BLaER1 (cell line): ENCODE measurements at regions not wholly inside any gene's neighbourhood (a gene's known extent, or its start where the extent isn't known, plus 50 kb on each side); places are given as distances from the start of the nearest gene placed in this dataset.
"Not testable (repeated sequence)": the region's sequence is repeated elsewhere in the genome, so short reads cannot be mapped to it uniquely, and the experiment has no call there.

Experiments
- H3K27ac ChIP-seq: shearing (Covaris generic); formaldehyde crosslinking; 2 replicates; pipeline ENCODE4 v1.8.1; 2022
- H3K27me3 ChIP-seq: shearing (Covaris generic); formaldehyde crosslinking; 2 replicates; pipeline ENCODE4 v1.8.1; 2022
- H3K36me3 ChIP-seq: shearing (Covaris generic); formaldehyde crosslinking; 2 replicates; pipeline ENCODE4 v1.8.1; 2022
- H3K4me1 ChIP-seq: shearing (Covaris generic); formaldehyde crosslinking; 2 replicates; pipeline ENCODE4 v1.8.1; 2022
- H3K4me2 ChIP-seq: shearing (Covaris generic); formaldehyde crosslinking; 2 replicates; pipeline ENCODE4 v1.8.1; 2022
- H3K4me3 ChIP-seq: shearing (Covaris generic); formaldehyde crosslinking; 2 replicates; pipeline ENCODE4 v1.8.1; 2022
- H3K9ac ChIP-seq: shearing (Covaris generic); formaldehyde crosslinking; 2 replicates; pipeline ENCODE4 v1.8.1; 2022
- H3K9me3 ChIP-seq: shearing (Covaris generic); formaldehyde crosslinking; 2 replicates; pipeline ENCODE4 v1.8.1; 2022
- H4K20me1 ChIP-seq: shearing (Covaris generic); formaldehyde crosslinking; 2 replicates; pipeline ENCODE4 v1.8.1; 2022
- Cebpa-rat ChIP-seq: shearing (Covaris generic); IDR thresholded peaks from 2 replicates; pipeline ENCODE4 v1.8.1; 2022

GRCh38 chr1:185432948-185433347 lies 115.9 kb upstream of the IVNS1ABP start:
- no peaks in the 10 kb centered on the region for H4K20me1 ChIP-seq
- H3K9ac ChIP-seq = no peak overlapping the region
- H3K36me3 ChIP-seq = no peaks in the 10 kb centered on the region
- H3K4me1 ChIP-seq = no peaks in the 10 kb centered on the region
- H3K4me2 ChIP-seq = no peak overlapping the region
- H3K27ac ChIP-seq = no peak overlapping the region
- TF ChIP-seq Cebpa-rat = no peak
- no peak overlapping the region for H3K4me3 ChIP-seq
- no peaks in the 10 kb centered on the region for H3K27me3 ChIP-seq
- 0 out of 2 replicates have a peak, but pooled peaks cover 3% of the 10 kb centered on the region for H3K9me3 ChIP-seq

GRCh38 chr1:185431612-185432011 lies 114.6 kb upstream of the IVNS1ABP start:
- no peaks in the 10 kb centered on the region for H3K27me3 ChIP-seq

GRCh38 chr1:185429668-185430067 lies 112.6 kb upstream of the IVNS1ABP start:
- not testable (repeated sequence) for H3K9ac ChIP-seq, H3K4me2 ChIP-seq, H3K4me3 ChIP-seq, H3K27ac ChIP-seq, H3K9me3 ChIP-seq, H4K20me1 ChIP-seq, H3K27me3 ChIP-seq, H3K36me3 ChIP-seq, H3K4me1 ChIP-seq

More at GRCh38 chr1:185431612-185432011, 114.6 kb upstream of the IVNS1ABP start:
- Histone ChIP-seq H3K27ac (no peak overlapping the region), H3K4me3 (no peak overlapping the region), H3K36me3 (no peaks in the 10 kb centered on the region), H3K4me2 (no peak overlapping the region), H3K9ac (no peak overlapping the region), H3K9me3 (0 out of 2 replicates have a peak, but pooled peaks cover 3% of the 10 kb centered on the region), H4K20me1 (no peaks in the 10 kb centered on the region), H3K4me1 (no peaks in the 10 kb centered on the region)
- TF ChIP-seq Cebpa-rat = no peak

- Histone ChIP-seq H3K36me3 (no peaks in the 10 kb centered on the region), H3K4me3 (no peak overlapping the region), H3K9ac (no peak overlapping the region), H3K27me3 (no peaks in the 10 kb centered on the region), H3K27ac (no peak overlapping the region), H3K9me3 (0 out of 2 replicates have a peak, but pooled peaks cover 3% of the 10 kb centered on the region), H3K4me1 (no peaks in the 10 kb centered on the region), H4K20me1 (no peaks in the 10 kb centered on the region), H3K4me2 (no peak overlapping the region)
- no peak for TF ChIP-seq Cebpa-rat
These were observed 110.7 kb upstream of the IVNS1ABP start for GRCh38 chr1:185427776-185428175.

- H3K4me1 ChIP-seq = no peaks in the 10 kb centered on the region
- 0 out of 2 replicates have a peak, but pooled peaks cover 3% of the 10 kb centered on the region for H3K9me3 ChIP-seq
- no peaks in the 10 kb centered on the region for H3K36me3 ChIP-seq
- no peaks in the 10 kb centered on the region for H4K20me1 ChIP-seq
- no peaks in the 10 kb centered on the region for H3K27me3 ChIP-seq
- H3K4me2 ChIP-seq = no peak overlapping the region
- no peak overlapping the region for H3K9ac ChIP-seq
- H3K4me3 ChIP-seq = no peak overlapping the region
- no peak for TF ChIP-seq Cebpa-rat
- no peak overlapping the region for H3K27ac ChIP-seq
These were observed 110.2 kb upstream of the IVNS1ABP start for GRCh38 chr1:185427264-185427663.

GRCh38 chr1:185426848-185427247 lies 109.8 kb upstream of the IVNS1ABP start:
- no peaks in the 10 kb centered on the region for H4K20me1 ChIP-seq
- no peaks in the 10 kb centered on the region for H3K27me3 ChIP-seq
- no peaks in the 10 kb centered on the region for H3K36me3 ChIP-seq
- H3K4me2 ChIP-seq = no peak overlapping the region
- H3K9ac ChIP-seq = no peak overlapping the region
- no peak overlapping the region for H3K4me3 ChIP-seq
- H3K4me1 ChIP-seq = no peaks in the 10 kb centered on the region
- H3K9me3 ChIP-seq = 0 out of 2 replicates have a peak, but pooled peaks cover 3% of the 10 kb centered on the region
- TF ChIP-seq Cebpa-rat = no peak
- H3K27ac ChIP-seq = no peak overlapping the region

- H4K20me1 ChIP-seq = no peaks in the 10 kb centered on the region
- no peak overlapping the region for H3K27ac ChIP-seq
- no peaks in the 10 kb centered on the region for H3K27me3 ChIP-seq
- H3K36me3 ChIP-seq = no peaks in the 10 kb centered on the region
- H3K9ac ChIP-seq = no peak overlapping the region
- 0 out of 2 replicates have a peak, but pooled peaks cover 3% of the 10 kb centered on the region for H3K9me3 ChIP-seq
- no peak for TF ChIP-seq Cebpa-rat
- H3K4me3 ChIP-seq = no peak overlapping the region
- H3K4me1 ChIP-seq = no peaks in the 10 kb centered on the region
- H3K4me2 ChIP-seq = no peak overlapping the region
These were observed 108.1 kb upstream of the IVNS1ABP start for GRCh38 chr1:185425163-185425562.

- no peak overlapping the region for H3K4me2 ChIP-seq
- no peak overlapping the region for H3K27ac ChIP-seq
- TF ChIP-seq Cebpa-rat = no peak
- H4K20me1 ChIP-seq = no peaks in the 10 kb centered on the region
- no peaks in the 10 kb centered on the region for H3K36me3 ChIP-seq
- no peaks in the 10 kb centered on the region for H3K4me1 ChIP-seq
- no peaks in the 10 kb centered on the region for H3K27me3 ChIP-seq
- H3K4me3 ChIP-seq = no peak overlapping the region
- H3K9ac ChIP-seq = no peak overlapping the region
- no peaks in the 10 kb centered on the region for H3K9me3 ChIP-seq
These were observed 104.6 kb upstream of the IVNS1ABP start for GRCh38 chr1:185421485-185422107.

- Histone ChIP-seq H3K9ac (no peak overlapping the region), H3K4me3 (no peak overlapping the region), H3K4me1 (no peaks in the 10 kb centered on the region), H3K9me3 (no peaks in the 10 kb centered on the region), H4K20me1 (no peaks in the 10 kb centered on the region), H3K27ac (no peak overlapping the region), H3K4me2 (no peak overlapping the region), H3K27me3 (no peaks in the 10 kb centered on the region), H3K36me3 (no peaks in the 10 kb centered on the region)
- TF ChIP-seq Cebpa-rat = no peak
These were observed 103.6 kb upstream of the IVNS1ABP start for GRCh38 chr1:185420588-185421081.

- Histone ChIP-seq H3K27me3 (no peaks in the 10 kb centered on the region), H3K27ac (no peak overlapping the region), H3K4me1 (no peaks in the 10 kb centered on the region), H3K4me3 (no peak overlapping the region), H3K9me3 (no peaks in the 10 kb centered on the region), H4K20me1 (no peaks in the 10 kb centered on the region), H3K36me3 (no peaks in the 10 kb centered on the region), H3K9ac (no peak overlapping the region), H3K4me2 (no peak overlapping the region)
- no peak for TF ChIP-seq Cebpa-rat
These were observed 102.7 kb upstream of the IVNS1ABP start for GRCh38 chr1:185419718-185420117.
